GM18511 (cell line): ENCODE measurements at regions not wholly inside any gene's neighbourhood (a gene's known extent, or its start where the extent isn't known, plus 50 kb on each side); places are given as distances from the start of the nearest gene placed in this dataset.
"Not testable (repeated sequence)": the region's sequence is repeated elsewhere in the genome, so short reads cannot be mapped to it uniquely, and the experiment has no call there.

Experiments
- ATAC-seq: cut with Tn5 transposase; IDR thresholded peaks from one replicate; pipeline ENCODE4 v1.9.1; 2021; ENCODE audit warnings: mild to moderate bottlenecking, moderate library complexity; ENCODE audit not compliant: unreplicated experiment

DNA sequence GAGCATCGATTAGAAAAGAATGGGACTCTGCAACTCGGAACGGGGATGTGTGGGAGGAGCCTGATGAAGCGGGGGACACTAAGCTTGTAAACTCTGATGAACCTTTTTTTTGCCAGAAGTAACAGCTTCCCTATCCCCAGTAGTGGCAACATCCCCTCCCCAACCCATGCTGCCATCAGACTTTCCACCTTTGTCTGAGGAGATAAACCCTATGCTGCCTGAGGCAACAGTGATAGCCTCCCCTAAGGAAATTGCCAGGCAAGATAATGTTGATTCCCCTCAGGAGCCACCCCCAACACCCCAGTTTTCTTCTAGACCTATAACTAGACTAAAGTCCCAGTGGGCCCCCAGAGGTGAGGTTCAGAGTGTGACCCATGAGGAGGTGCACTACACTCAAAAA lies 173.7 kb downstream of the AKR1D1 start:
- no peak for ATAC-seq

DNA sequence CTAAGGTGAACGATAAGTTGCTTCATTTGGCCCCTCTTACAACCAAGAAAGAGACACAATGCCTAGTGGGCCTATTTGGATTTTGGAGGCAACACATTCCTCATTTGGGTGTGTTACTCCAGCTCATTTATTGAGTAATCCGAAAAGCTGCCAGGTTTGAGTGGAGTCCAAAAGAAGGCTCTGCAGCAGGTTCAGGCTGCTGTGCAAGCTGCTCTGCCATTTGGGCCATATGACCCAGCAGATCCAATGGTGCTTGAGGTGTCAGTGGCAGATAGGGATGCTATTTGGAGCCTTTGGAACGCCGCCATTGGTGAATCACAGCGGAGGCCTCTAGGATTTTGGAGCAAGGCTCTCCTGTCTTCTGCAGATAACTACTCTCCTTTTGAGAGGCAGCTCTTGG lies 176.4 kb downstream of the AKR1D1 start:
- ATAC-seq, result not testable (repeated sequence)

- ATAC-seq, result no peak
Observed at GRCh38 chr7:138254444-138254843, 178.2 kb downstream of the AKR1D1 start.

DNA sequence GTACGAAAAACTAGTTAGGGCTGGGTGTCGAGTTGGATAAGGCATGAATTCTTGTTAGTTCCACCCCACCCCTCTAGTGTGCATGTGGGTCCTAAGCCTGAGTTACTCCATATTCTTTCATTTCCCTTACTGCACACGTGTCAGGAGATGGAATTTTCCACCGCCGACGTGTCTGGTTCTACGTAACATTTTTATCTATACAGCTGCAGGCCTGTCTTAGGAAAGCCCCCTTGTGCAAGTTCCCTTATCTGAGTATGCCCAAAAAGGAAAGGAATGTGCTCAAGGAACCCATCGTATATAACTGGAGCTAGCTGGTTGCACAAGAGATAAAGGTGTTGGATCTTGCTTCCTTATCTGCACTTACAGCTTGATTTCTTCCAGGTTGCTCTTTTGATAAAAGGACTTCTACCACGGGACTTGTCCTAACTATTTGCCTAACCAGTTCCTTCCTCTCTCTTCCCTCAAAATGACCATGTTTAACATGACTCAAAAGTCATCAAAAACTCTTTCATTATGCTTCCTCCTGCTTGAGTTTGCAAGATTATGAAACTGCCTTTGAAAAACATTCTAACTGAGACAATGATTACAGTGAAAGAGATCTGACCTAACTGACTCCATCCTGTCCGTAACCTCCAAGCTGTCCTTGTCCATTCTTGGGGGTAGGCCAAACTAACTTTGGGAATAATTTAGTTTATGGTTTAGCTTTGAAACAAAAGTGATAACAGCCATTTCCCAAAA lies 181.4 kb downstream of the AKR1D1 start:
- no peak for ATAC-seq

DNA sequence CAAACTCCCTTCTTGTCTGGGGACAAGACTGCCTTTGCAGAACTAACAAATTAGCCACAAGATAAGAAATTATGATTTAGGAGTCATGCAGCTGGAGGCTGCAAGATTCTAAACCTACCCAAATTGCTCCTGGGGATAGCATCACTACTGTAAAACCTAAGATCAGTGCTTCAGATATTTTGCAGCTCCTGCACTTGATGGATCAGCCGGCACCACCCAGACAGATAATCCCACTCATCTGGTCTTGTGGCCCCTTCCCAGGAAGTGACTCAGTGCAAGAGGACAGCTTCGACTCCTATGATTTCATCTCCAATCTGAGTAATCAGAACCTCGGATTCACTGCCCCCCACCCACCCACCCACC lies 181.9 kb downstream of the AKR1D1 start:
- no peak for ATAC-seq

- no peak for ATAC-seq
Observed at GRCh38 chr7:138259675-138260074, 183.4 kb downstream of the AKR1D1 start.

GRCh38 chr7:138267934-138268333 lies 191.7 kb downstream of the AKR1D1 start:
- no peak for ATAC-seq

DNA sequence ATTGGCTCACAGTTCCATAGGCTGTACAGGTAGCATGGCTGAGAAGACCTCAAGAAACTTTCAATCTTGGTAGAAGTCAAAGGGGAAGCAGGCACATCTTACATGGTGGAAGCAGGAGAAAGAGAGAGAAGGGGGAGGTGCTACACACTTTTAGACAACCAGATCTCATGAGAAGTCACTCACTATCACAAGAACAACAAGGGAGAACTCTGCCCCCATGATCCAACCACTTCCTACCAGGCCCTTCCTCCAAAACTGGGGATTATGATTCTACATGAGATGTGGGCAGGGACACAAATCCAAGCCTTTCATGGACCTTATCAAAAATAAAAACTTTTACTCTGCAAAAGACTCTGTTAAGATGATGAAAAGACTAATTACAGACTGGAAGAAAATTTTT lies 183.2 kb upstream of the TRIM24 start:
- ATAC-seq, result no peak

DNA sequence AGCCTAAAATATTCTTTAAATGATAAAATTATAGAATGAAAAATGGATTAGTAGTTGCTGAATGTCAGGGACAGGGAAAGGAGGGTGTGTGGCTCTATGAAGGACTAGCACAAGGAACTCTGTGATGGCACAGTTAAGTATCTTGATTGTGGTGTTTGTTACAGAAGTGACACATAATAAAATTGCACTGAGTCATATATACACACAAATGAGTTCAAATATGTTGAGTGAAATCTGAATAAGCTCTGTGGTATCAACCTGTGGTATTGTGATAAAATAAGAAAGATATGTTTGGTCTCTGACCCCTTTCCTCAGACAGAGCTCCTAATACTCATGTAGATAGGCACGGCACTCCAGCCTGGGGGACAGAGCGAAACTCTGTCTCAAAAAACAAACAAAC lies 181.5 kb upstream of the TRIM24 start:
- ATAC-seq, result no peak

- ATAC-seq, result no peak
Observed at GRCh38 chr7:138282997-138283396, 177.1 kb upstream of the TRIM24 start.

DNA sequence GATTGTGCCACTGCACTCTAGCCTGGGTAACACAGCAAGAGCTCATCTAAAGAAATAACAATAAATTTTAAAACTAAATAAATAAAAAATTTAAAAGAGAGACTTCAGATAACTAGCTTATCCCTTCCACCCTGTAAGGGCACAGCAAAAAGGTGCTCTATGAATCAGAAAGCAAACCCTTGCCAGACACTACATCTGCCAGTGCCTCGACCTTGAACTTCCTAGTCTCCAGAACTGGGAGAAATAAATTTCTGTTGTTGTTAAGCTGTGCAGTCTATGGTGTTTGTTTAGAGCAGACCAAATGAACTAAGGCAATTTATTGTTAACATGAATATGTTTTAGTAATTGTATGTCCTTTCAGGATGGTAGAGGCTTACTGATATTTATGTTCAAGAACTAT lies 174.9 kb upstream of the TRIM24 start:
- no peak for ATAC-seq

DNA sequence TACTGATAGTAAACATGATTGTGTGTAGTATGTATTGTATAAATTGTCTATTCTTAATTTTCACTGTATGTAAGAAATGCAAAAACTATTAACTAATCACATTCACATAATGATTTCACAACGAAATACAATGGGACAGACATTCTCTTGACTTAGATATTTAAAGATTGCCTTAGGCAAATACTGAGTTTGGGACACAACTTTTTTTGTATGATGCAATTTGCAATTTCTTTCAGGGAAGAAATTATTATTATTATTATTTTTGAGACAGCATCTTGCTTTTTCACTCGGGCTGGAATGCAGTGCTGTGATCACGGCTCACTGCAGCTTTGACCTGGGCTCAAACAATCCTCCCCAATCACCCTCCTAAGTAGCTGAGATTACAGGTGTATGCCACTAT lies 173.2 kb upstream of the TRIM24 start:
- no peak for ATAC-seq

DNA sequence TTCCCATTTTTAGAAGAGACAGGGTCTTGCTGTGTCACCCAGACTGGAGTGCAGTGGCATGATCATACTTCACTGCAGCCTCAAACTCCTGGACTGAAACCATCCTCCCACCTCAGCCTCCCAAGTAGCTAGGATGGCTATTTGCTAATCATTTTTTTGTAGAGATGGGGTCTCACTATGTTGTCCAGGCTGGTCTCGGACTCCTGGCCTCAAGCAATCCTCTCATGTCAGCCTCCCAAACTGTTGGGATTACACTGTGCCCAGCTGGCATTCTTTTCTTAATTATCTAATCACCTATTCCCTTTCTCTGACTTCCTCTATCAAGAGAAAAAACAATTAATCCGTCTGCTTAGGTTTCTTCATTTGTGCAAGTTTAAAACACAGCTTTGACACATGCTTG lies 172.5 kb upstream of the TRIM24 start:
- no peak for ATAC-seq

GRCh38 chr7:138289082-138289481 lies 171.0 kb upstream of the TRIM24 start:
- no peak for ATAC-seq

GRCh38 chr7:138289864-138290263 lies 170.2 kb upstream of the TRIM24 start:
- ATAC-seq, result no peak

- ATAC-seq, result no peak
Observed at GRCh38 chr7:138292951-138293350, 167.1 kb upstream of the TRIM24 start.

DNA sequence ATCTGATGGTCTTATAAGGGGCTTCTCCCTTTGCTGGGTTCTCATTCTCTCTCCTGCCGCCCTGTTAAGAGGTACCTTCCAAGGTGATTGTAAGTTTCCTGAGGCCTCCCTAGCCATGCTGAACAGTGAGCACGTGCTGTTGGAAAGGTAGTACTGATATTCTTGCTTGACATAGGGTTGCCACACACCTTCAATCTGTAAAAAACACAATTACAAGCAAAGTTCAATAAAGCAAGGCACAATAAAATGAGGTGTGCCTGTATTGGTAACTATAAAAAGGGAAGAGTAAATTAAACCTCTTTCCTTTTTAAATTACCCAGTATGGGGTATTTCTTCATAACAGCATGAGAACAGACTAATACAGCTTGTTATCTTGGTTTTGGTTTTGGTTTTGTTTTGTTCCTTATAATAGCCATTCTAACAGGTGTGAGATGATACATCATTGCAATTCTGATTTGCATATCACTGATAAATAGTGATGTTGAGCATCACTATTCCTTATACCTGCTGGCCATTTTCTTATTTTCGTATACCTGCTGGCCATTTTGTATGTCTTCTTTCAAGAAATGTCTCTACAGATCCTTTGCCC lies 164.9 kb upstream of the TRIM24 start:
- peak; percentile 80 for ATAC-seq

GRCh38 chr7:138297526-138297925 lies 162.5 kb upstream of the TRIM24 start:
- no peak for ATAC-seq

GRCh38 chr7:138299066-138299465 lies 161.0 kb upstream of the TRIM24 start:
- no peak for ATAC-seq

GRCh38 chr7:138303230-138304070 lies 156.6 kb upstream of the TRIM24 start:
- ATAC-seq, result no peak

DNA sequence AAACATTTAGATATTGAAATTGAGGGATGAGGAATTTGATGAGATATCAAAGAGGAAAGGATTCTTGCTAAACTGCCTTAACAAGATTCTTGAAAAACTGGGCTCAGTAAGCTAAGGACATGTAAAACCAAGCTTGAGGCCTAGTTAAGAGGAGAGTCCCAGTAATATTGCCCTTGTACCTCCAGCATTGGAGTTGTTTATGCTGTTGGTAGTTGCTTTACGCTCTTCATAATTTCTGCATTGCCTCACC lies 156.1 kb upstream of the TRIM24 start:
- no peak for ATAC-seq

- ATAC-seq, result no peak
Observed at GRCh38 chr7:138307633-138308032, 152.4 kb upstream of the TRIM24 start.
